NCI-H2227 treated with DMSO at 0.1 percent for 48 hours (cell line): ENCODE measurements at regions not wholly inside any gene's neighbourhood (a gene's known extent, or its start where the extent isn't known, plus 50 kb on each side); places are given as distances from the start of the nearest gene placed in this dataset.
A peak's percentile ranks its signal among the peaks of the same experiment; 100 is the strongest.
"Not testable (repeated sequence)": the region's sequence is repeated elsewhere in the genome, so short reads cannot be mapped to it uniquely, and the experiment has no call there.

ENCODE experiments used
- DNase-seq: peaks from one replicate; lab custom pipeline; 2025; lab: John Stamatoyannopoulos, UW

DNA sequence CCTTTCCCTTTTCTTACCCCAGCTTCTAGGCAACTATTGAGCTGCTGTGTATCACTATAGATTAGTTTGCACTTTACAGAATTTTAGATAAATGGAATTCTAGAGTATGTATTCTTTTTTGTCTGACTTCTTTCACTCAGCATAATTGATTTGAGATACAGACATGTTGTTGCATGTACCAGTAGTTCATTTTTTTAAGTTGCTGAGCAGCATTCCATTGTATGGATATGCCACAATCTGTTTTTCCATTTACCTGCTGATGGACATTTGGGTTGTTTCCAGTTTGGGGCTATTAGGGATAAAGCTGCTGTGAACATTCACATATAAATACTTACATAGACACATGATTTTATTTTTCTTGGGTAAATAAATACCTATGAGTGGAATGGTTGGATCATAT, 135.7 kb downstream of the IGF1 start:
- DNase-seq = no peak

DNA sequence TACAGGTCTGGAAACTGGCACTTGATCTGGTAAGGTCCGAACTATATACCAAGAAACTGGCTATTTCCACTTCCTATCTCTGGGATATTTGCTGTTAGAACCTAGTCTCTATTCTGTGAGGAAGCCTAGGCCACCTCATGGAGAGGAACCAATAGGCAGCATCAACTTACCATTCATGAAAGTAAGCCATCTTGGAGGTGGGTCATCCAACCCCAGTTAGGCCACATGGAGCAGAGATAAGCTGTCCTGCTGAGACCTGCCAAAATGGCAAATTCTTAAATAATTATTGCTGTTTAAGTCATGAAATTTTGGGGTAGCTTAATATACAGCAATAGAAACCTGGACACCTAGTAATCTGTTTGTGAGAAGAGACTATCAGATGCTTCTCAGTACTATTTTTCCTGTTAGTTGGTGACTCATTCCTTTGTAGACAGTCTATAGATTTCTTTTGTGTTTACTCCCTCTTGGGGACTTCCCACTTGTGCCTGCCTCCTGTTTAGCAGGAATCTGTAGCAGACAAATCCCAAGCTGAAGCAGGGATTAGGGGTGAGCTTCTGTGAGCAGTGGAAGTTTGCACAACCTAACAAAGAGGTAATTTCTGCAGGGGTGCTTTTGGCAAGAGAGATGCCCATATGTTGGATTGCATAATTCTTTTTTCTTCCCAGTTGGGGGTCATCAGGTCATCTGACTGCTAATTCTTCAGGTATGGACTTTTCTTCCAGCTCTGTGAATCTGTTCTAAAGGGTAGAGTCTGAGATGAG, 136.8 kb downstream of the IGF1 start:
- no peak for DNase-seq

DNA sequence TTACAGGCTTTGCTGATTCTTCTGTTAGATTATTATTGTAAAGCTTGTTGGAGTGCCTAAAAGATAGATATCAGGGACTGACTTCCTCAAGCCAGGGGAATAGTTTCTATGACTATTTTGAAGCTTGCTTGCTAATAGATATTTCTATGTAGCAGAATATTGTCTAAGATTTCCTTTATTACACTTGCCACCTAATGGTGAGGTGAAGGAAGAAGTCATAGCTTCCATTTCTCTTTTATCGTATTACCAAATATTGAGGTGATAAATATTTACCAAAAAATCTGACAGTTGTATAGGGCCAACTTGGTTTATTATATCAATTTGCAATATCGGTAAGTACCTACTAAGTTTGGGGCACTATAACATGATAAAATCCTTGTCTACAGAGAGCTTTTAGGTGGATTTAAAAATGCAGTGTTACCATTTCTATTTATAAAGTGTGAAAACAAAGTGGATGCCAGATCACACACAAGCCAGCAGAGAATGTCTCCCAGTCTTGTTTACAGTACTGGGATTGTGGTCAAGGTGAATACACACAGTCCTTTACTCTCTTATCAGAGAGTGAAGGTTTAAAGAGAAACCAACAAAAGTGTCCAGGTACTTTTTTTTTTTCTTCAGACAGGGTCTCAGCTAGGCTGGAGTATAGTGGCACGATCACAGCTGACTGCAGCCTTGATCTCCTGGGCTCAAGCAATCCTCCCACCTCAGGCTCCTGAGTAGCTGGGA, 137.9 kb downstream of the IGF1 start:
- DNase-seq = no peak

DNA sequence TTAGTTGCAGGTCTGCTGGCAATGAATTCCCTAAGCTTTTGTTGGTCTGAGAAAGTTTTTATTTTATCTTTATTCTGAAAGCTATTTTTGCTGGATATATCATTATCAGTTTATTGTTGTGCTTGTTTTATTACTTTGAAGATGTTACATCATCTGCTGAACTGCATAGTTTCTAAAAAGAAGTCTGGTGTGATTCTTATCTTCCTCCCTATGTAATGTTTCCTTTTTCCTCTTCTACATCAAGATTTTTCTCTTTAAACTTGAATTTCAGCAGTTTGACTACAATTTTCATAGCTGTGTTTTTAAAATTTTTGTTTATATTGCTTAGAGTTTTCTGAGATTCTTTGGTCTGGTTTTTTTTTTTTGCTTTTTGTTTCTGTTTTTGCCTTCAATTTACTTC, 137.1 kb upstream of the PMCH start:
- DNase-seq = no peak

DNA sequence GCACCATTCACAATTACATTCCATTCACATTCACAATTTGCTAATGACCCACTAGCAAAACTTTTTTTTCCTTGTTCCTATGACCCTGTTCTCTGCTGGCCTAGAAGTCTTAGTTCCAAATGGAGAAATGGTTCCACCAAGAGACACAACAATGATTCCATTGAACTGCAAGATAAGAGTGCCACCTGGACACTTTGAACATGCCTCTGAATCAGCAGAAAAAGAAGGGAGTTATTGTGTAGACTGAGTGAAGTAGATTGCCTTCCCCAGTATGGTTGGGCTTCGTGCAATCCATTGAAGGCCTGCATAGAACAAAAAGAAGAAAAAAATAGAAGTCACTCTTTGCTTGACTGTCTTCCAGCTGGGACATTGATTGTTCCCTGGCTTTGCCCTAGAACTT, 133.8 kb upstream of the PMCH start:
- no peak for DNase-seq

DNA sequence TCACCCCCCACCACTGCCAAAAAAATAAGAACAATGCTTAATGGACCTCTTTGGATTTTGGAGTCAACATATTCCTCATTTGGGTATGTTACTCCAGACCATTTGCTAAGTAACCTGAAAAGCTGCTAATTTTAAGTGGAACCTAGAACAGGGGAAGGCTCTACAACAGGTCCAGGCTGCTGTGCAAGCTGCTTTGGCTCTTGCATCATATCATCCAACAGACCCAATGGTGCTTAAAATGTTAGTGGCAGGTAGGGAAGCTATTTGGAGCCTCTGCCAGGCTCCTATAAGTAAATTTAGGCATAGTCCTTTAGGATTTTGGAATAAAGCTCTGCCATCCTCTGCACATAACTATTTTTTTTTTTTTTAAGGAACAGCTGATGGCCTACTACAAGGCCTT, 132.2 kb upstream of the PMCH start:
- no peak for DNase-seq

DNA sequence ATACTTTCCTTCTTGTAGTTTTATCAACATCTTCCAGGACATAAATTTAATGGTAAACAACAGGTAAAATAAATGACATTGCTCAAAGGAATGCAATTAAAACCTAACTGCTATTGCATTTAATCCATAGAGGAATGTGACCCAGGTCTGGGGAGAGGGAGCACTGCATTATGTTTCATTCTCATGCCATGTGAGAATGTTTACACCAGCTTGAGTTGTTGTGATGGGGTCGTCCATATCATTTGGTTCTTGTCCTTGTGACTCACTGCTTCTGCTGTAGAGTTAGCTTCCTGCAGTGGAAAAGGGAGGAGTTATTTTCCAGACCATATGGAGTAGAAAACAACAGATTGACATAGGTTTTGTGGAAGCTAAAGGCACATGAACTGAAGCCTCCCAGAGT, 129.3 kb upstream of the PMCH start:
- no peak for DNase-seq

DNA sequence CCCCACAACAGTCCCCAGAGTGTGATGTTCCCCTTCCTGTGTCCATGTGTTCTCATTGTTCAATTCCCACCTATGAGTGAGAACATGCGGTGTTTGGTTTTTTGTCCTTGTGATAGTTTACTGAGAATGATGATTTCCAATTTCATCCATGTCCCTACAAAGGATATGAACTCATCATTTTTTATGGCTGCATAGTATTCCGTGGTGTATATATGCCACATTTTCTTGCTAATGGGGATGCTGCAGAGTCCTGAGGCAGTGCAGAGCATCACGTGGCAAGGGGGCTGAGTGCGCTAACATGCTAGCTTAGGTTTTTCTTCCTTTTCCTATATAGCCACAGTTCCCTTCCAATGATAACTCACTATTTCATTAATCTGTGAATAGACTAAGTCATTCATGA, 127.5 kb upstream of the PMCH start:
- DNase-seq = not testable (repeated sequence)

DNA sequence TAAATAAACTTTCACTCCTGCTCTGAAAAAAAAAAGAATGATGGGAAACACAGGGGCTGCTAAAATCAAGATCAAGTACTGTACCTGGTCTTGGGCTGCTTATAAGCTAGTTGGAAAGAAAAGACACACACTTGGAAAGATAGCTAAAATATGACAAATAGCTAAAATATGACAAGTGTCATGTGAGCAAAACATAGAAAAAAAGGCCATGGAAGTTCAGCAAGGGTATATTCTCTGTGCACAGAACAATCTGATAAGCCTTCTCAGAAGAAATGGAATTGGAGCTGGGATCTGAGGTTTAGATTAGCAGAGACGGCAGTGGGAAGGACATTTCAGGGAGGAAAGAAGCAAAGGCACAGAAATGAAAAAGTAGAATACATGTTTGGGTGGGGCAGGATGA, 126.2 kb upstream of the PMCH start:
- DNase-seq = no peak

DNA sequence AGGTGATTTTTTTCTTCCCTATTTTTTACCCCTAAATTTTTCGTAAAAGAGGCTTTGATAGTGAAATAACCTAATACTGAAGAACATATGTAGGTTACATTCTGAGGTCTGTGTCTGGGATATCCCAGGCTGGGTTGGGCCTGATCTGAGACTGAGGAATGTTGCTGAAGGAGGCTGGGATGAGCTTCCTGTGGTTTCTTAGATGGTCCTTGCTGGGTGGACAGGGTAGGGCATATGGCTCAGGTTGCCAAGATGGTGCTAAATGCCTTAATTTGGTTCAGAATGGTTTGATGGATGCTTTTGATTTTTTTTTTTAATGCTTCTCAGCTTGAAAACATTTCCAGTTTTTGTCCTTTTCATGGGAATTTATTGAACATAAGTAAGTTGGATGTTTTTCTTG, 124.6 kb upstream of the PMCH start:
- DNase-seq = no peak

DNA sequence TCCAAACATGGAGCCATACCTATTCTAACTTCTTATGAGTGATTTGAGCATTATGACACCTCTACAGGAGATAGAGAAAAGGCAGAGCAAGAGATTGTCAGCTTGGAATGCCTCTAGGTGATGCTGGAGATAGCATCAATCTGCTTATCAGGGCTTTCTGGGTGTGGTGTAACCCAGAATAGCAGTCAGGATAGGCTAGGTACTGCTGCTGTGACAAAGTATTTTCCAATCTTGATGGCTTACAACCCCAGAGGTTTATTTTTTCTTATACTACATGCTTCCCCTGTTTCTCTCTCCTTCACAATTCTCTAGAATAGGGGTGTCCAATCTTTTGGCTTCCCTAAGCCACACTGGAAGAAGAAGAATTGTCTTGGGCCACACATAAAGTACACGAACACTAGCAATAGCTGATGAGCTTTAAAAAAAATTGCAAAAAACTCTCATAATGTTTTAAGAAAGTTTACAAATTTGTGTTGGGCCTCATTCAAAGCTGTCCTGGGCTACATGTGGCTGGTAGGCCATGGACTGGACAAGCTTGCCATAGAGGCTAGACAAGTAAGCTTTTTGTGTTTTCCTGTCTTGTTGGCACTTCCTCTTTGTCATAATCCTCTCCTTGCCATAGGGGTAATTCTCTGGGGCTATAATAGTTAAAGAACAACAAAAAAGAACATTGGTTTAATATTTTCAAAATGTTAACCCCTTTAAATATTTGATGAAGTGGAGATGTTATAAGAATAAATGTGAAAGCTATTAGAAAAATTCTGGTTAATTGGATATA, 123.9 kb upstream of the PMCH start:
- no peak for DNase-seq

DNA sequence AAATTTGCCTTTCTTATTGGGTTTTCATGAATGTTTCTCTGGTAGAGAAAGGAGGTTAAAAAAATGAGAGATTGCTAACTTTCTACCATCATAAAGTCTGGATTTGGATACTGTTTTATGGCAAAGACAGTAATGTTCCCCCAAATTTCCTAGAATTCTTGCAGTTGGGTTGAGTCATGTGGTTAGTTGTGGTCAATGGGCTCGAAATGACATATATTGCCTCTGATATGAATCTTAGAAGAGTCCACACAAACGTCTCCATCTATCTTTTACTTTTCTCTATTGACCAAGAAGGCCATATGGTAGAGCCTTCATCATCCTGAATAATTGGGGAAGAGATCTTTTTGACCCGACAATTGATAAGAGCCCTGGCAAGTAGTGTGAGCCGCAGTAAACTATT, 119.5 kb upstream of the PMCH start:
- DNase-seq = no peak

DNA sequence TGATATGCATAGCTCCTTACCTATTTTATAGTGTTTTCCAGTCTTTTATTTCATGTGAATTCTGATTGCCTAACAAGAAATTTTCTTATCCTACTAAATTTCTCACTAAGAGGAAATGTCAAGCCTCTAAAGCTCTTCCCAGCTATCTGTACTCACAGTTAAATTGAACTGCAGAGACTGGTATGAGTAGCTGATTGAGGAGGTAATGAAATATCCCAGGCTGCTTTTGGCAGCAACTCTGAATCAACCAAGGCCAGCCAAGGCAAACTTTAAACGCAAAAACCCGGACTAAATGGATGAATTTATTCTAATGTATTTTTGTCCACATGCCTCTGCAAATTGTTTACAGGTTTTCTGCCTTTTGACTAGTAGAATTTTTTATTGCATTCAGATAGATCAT, 119.1 kb upstream of the PMCH start:
- no peak for DNase-seq

DNA sequence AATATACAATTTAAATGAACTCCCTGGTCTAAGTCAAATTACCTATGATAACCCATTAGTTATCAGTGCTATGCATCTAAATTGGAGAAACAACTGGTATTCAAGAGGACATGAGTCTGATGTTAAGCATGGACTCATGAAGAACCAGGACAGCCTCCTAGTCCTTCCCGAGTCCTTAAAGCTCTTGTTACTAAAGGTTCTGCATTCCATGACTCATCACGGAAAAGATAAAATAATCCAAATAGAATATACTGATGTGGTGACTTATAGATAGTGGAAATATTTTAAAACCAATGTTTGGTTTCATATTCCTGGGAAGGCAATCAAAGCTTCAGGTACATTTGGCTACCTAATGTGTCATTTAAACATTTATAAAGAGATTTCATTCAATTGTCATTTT, 117.2 kb upstream of the PMCH start:
- no peak for DNase-seq

DNA sequence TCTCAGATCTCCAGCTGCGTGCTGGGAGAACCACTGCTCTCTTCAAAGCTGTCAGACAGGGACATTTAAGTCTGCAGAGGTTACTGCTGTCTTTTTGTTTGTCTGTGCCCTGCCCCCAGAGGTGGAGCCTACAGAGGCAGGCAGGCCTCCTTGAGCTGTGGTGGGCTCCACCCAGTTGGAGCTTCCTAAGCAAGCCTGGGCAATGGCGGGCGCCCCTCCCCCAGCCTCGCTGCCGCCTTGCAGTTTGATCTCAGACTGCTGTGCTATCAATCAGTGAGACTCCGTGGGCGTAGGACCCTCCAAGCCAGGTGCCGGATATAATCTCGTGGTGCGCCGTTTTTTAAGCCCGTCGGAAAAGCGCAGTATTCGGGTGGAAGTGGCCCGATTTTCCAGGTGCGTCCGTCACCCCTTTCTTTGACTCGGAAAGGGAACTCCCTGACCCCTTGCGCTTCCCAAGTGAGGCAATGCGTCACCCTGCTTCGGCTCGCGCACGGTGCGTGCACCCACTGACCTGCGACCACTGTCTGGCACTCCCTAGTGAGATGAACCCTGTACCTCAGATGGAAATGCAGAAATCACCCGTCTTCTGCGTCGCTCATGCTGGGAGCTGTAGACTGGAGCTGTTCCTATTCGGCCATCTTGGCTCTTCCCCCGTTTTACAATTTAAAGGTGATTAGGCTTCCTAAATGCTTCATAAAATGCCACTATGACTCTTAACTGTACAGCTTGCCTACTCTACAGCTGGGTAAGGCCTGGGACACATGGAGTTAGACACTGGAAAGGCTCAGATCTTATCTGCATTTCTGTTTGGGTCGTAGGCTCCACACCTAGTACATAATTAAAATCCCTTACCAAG, 115.7 kb upstream of the PMCH start:
- peak; percentile 26 for DNase-seq

DNA sequence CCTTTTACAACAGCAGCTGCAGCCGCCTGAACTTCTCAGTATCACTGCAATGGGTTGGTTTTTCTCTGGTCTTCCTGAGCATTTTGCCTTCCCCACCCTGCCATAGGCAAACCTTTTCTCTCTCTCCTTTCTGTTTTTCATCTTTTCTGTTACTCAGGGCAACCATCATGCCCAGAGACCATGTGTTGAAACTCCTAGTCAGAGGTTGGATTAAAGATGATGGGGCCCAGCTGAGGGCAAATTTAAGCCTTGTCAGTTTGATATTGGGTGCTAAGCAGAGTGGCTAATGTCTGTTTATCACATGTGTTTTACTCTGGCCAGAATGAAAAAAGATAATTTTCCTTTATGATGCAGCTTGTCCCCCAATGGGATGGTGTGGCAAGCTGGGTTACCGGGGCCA, 107.9 kb upstream of the PMCH start:
- no peak for DNase-seq

DNA sequence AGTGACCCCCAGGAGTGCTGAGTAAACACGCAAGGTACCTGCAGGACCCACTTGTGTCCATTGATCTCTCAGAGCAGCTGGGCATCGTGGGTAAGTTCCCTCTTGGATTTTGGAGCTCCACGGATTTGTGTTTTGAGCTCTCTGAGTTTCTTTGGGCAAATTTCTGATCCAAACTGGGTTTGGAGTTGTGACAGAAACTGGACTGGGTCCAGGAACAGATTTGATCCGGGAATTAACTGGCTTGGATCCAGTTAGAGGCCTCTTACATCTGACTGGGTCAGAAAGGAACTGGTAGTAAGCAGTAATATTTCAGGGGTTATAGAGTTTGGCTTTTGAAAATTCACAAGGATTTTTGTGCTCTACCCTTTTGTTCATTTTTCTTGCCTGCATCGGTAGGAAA, 107.0 kb upstream of the PMCH start:
- not testable (repeated sequence) for DNase-seq

DNA sequence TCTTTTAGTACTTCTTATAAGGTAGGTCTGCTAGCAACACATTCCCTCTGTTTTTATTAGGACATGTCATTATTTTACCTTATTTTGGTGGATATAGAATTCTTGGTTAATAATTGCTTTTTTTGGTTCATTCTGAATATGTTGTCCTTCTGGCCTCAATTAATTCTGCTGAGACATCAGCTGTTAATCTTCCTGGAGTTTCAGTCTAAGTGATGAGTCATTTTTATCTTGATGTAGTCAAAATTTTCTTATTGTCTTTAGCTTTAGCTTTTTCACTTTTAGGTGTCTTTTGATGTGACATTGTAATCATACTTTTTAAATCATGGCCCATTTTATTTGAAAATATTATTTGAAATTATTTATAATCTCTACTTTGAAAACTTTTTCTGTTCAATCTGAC, 104.9 kb upstream of the PMCH start:
- no peak for DNase-seq

DNA sequence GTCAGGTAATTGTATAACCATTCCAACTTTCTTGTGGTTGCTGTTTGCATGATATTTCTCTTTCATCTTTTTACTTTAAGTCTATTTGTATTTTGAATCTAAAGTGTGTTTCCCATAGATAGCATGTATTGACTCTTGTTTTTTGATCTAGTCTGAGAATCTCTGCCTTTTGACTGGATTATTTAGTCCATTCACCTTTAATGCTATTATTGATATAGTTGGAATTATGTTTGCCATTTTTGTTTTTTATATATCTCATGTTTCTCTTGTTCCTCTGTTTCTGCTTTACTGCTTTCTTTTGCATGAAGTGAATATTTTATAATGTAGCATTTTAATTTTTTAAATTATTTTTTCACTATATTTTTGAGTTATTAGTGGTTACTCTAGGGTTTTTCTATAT, 103.9 kb upstream of the PMCH start:
- no peak for DNase-seq

DNA sequence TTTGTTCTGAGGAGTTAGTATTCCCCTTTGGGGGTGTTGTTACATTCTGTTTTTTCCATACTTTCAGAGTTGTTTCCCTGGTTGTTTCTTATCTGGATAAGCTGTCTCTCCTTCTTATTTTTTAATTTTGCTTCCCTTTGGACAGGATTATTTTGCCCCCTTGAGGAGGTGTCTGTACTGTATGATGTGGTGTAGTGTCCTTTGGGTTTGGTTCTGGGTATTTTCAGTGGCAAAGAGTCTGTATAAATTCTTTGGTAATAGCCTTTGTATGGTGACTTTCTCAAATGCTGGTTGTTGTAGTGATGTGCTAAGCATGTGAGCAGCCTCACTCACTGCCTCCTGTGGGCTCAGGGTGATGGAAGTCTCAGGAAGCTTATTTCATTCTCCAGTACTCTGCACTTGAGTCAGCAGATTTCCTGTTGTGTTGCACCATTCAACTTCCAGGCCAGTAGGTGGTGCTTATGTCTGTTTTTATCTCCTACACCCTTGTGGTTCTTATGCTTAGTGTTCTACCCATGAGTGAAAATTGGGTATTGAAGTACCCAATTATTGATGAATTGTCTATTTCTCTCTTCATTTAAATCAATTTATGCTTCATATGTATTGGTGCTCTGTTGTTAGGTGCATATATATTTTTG, 103.3 kb upstream of the PMCH start:
- no peak for DNase-seq

DNA sequence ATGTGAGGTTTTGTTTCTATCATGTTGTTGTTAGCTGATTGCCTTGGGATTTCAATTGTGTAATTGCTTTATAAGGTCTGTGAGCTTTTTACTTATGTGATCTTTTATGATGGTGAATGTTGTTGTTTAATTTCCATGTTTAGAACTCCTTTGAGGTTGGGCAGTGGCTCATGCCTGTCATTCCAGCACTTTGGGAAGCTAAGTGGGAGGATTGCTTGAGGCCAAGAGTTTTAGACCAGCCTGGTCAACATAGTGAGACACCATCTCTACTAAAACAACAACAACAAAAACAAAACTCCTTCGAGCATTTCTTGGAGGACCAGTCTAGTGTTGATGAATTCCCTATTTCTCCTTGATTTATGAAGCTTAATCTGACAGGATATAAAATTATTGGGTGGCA, 102.1 kb upstream of the PMCH start:
- no peak for DNase-seq

DNA sequence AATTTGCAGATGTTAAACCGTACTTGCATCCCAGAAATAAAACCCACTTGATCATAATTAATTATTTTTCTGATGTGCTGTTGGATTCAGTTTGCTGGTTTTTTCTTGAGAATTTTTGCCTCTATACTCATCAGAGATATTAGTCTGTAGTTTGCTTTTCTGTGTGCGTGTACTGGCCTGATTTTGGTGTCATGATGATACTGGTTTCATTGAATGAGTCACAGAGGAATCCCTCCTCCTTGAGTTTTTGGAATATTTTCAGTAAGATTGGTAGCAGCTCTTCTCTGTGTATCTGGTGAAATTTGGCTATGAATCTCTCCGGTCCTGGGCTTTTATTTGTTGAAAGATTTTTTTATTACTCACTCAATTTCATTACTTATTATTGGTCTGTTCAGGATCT, 100.4 kb upstream of the PMCH start:
- no peak for DNase-seq
